ENCODE measurements at regions not wholly inside any gene's neighbourhood (a gene's known extent, or its start where the extent isn't known, plus 50 kb on each side); places are given as distances from the start of the nearest gene placed in this dataset.

DNA sequence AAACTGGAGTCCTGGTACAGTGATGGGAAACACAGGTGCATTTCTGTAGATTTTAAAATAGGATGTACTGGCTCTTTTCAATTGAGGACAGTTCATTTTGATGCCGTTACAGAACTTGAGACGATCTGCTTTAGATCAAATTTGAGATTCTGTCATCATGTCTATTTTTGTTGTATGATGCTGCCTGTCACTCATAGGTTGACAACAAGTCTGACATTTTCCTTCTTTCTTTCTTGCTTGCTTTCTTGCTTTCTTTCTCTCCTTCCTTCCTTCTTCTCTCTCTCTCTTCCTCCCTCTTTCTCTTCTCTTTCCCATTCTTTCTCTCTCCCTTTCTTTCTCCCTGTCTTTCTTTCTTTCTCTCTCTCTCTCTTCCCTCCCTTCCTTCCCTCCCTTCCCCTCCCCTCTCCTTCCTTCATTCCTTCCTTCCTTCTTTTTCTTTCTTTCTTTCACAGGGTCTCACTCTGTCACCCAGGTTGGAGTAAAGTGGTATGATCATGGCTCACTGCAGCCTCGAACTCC, 152.6 kb upstream of the SGK1 start:
- Histone ChIP-seq H3K4me1 (ENCODE audit: control insufficient read depth, extremely low read depth, insufficient read depth, low read length) (peaks cover 13% of the 10 kb centered on the region), H3K9me1 (replicated peaks; ENCODE audit: control insufficient read depth, extremely low read depth, insufficient read depth, low read length) (no peaks in the 10 kb centered on the region), H3K79me2 (ENCODE audit: control insufficient read depth, insufficient read depth, low read length) (no peaks in the 10 kb centered on the region), H3K9ac (replicated peaks; ENCODE audit: extremely low read depth, insufficient read depth, low read length) (no peak overlapping the region), H3K27me3 (ENCODE audit: control insufficient read depth in 2 of 2, insufficient read depth in 2 of 2, low read length in 2 of 2) (no peaks in the 10 kb centered on the region), H2AFZ (ENCODE audit: low read depth, low read length) (no peak overlapping the region), H3K4me2 (ENCODE audit: insufficient read depth, low read length) (no peak overlapping the region), H4K20me1 (replicated peaks; ENCODE audit: control insufficient read depth, extremely low read depth, insufficient read depth, low read length) (no peaks in the 10 kb centered on the region), H3K27ac (ENCODE audit: insufficient read depth, low read depth, low read length) (no peak overlapping the region), H3K36me3 (ENCODE audit: control insufficient read depth in 2 of 2, extremely low read depth in 1 of 2, insufficient read depth in 2 of 2, low read length in 2 of 2) (no peaks in the 10 kb centered on the region), H3K9me3 (replicated peaks; ENCODE audit: control insufficient read depth, insufficient read depth, low read length) (no peaks in the 10 kb centered on the region), H3K4me3 (replicated peaks in 1 of 3; ENCODE audit: insufficient read depth in 1 of 3, low read depth in 1 of 3, low read length in 3 of 3) (no peak overlapping the region)
- no TSS peak for BruUV-seq (replicated peaks)
- CTCF ChIA-PET: no interaction called here
- DNase-seq (ENCODE audit: low read depth, low spot score) (no peak), FAIRE-seq (no peak)
- dilution Hi-C loops (cut with MboI; ENCODE audit: extremely low pct_ligation_motif_present, low sequenced_read_pairs): no loop called here
- POLR2A ChIA-PET: no interaction called here
- TF ChIP-seq, protein P1, sequence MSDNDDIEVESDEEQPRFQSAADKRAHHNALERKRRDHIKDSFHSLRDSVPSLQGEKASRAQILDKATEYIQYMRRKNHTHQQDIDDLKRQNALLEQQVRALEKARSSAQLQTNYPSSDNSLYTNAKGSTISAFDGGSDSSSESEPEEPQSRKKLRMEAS (IDR thresholded peaks at IDR 0.05; ENCODE audit: insufficient read depth, insufficient read length): no peak
- no peak for TF ChIP-seq GATA2 (IDR thresholded peaks at IDR 0.05; ENCODE audit: insufficient read depth, insufficient read length, low read depth, low read length)
- TF ChIP-seq FOS (IDR thresholded peaks at IDR 0.05; ENCODE audit: borderline replicate concordance, insufficient read depth, low read length): no peak
- TF ChIP-seq, protein P2, sequence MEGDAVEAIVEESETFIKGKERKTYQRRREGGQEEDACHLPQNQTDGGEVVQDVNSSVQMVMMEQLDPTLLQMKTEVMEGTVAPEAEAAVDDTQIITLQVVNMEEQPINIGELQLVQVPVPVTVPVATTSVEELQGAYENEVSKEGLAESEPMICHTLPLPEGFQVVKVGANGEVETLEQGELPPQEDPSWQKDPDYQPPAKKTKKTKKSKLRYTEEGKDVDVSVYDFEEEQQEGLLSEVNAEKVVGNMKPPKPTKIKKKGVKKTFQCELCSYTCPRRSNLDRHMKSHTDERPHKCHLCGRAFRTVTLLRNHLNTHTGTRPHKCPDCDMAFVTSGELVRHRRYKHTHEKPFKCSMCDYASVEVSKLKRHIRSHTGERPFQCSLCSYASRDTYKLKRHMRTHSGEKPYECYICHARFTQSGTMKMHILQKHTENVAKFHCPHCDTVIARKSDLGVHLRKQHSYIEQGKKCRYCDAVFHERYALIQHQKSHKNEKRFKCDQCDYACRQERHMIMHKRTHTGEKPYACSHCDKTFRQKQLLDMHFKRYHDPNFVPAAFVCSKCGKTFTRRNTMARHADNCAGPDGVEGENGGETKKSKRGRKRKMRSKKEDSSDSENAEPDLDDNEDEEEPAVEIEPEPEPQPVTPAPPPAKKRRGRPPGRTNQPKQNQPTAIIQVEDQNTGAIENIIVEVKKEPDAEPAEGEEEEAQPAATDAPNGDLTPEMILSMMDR (IDR thresholded peaks at IDR 0.05; ENCODE audit: extremely low read depth in 1 of 2, insufficient read depth in 1 of 2, low read depth in 1 of 2, low read length in 2 of 2): no peak
- no peak for TF ChIP-seq JUN (IDR thresholded peaks at IDR 0.05; ENCODE audit: borderline replicate concordance, insufficient read depth, insufficient read length, low read depth)
- TF ChIP-seq MYC (IDR thresholded peaks at IDR 0.05; ENCODE audit: low read depth, low read length): no peak
- TF ChIP-seq POLR2AphosphoS5 (IDR thresholded peaks at IDR 0.05; ENCODE audit: insufficient read depth, low read depth, low read length): no peak
- TF ChIP-seq EZH2 (IDR thresholded peaks at IDR 0.05; ENCODE audit: borderline replicate concordance, low read depth, low read length, severe bottlenecking): no peak
- TF ChIP-seq POLR2A (IDR thresholded peaks at IDR 0.05; ENCODE audit: low read depth, low read length): no peak
- intact Hi-C loops (cut with micrococcal nuclease): no loop called here

All from endothelial cell of umbilical vein (primary cell).